Upper lobe of right lung (tissue), 1 donor: ENCODE measurements at regions not wholly inside any gene's neighbourhood (a gene's known extent, or its start where the extent isn't known, plus 50 kb on each side); places are given as distances from the start of the nearest gene placed in this dataset.

Source experiments
- ATAC-seq: fragments of 200-7000 bp; cut with Tn5 transposase; one replicate; pipeline ENCODE4 v1.9.1; 2020; ENCODE audit warnings: mild to moderate bottlenecking, moderate library complexity
- DNase-seq: peaks from one replicate; pipeline ENCODE4 v3.0.0-alpha.2; 2020
- H3K27ac ChIP-seq: fragments of 200-600 bp; one replicate; pipeline ENCODE4 v1.8.0; 2022
- H3K27me3 ChIP-seq: fragments of 200-600 bp; one replicate; pipeline ENCODE4 v1.8.0; 2022; ENCODE audit warnings: mild to moderate bottlenecking
- H3K36me3 ChIP-seq: fragments of 200-600 bp; one replicate; pipeline ENCODE4 v1.8.0; 2022
- H3K4me1 ChIP-seq: fragments of 200-600 bp; one replicate; pipeline ENCODE4 v1.8.0; 2022
- H3K4me3 ChIP-seq: fragments of 200-600 bp; one replicate; pipeline ENCODE4 v1.8.0; 2022; ENCODE audit warnings: mild to moderate bottlenecking
- H3K9me3 ChIP-seq: fragments of 200-600 bp; one replicate; pipeline ENCODE4 v1.8.0; 2022
- intact Hi-C: fragments of 100-400 bp; cut with DNase I; formaldehyde crosslinking; loops from one replicate; pipeline ENCODE4 v1.11.0; 2022
- TF ChIP-seq, protein P1 (sequence below): fragments of 200-600 bp; IDR thresholded peaks from one replicate; pipeline ENCODE4 v1.8.0; 2022; ENCODE audit warnings: antibody characterized with exemption
- donor health status: DM: no; HTN: yes; CAD: no; lungs with severe emphysema.

DNA sequence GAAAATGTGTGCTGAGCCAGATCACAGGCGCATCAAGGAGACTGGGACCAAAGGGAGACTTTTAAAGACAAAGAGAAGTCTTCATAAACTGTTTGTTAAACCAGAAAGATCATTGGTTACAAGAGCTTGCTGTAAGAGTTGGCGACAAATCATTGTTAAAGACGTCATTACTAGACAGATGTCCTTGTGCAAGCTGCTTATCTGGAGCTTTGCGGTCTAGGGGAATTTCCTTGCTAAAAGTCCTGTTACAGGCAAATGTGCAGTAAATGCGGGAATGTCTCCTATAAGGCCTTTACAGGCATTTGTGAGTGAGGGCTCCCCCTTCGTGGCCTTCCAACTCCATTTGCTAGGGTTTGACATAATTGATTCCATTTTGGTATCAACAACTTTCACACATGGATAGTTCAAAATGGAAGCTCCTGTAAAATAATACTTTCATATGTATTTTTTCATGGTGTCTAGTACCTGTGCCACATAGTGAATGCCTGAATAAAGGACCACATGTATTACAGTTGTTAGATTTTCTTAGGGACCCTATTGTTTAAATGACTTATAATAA, 362.4 kb downstream of the UTRN start:
- no peaks in the 10 kb centered on the region for H3K9me3 ChIP-seq
- intact Hi-C loops, result no loop called here
- H3K4me1 ChIP-seq, result no peaks in the 10 kb centered on the region
- no peak overlapping the region for H3K27ac ChIP-seq
- TF ChIP-seq, protein P1, sequence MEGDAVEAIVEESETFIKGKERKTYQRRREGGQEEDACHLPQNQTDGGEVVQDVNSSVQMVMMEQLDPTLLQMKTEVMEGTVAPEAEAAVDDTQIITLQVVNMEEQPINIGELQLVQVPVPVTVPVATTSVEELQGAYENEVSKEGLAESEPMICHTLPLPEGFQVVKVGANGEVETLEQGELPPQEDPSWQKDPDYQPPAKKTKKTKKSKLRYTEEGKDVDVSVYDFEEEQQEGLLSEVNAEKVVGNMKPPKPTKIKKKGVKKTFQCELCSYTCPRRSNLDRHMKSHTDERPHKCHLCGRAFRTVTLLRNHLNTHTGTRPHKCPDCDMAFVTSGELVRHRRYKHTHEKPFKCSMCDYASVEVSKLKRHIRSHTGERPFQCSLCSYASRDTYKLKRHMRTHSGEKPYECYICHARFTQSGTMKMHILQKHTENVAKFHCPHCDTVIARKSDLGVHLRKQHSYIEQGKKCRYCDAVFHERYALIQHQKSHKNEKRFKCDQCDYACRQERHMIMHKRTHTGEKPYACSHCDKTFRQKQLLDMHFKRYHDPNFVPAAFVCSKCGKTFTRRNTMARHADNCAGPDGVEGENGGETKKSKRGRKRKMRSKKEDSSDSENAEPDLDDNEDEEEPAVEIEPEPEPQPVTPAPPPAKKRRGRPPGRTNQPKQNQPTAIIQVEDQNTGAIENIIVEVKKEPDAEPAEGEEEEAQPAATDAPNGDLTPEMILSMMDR, result no peak
- no peak overlapping the region for H3K4me3 ChIP-seq
- DNase-seq (no peak), ATAC-seq (no peak)
- H3K36me3 ChIP-seq, result no peaks in the 10 kb centered on the region
- H3K27me3 ChIP-seq, result no peaks in the 10 kb centered on the region

DNA sequence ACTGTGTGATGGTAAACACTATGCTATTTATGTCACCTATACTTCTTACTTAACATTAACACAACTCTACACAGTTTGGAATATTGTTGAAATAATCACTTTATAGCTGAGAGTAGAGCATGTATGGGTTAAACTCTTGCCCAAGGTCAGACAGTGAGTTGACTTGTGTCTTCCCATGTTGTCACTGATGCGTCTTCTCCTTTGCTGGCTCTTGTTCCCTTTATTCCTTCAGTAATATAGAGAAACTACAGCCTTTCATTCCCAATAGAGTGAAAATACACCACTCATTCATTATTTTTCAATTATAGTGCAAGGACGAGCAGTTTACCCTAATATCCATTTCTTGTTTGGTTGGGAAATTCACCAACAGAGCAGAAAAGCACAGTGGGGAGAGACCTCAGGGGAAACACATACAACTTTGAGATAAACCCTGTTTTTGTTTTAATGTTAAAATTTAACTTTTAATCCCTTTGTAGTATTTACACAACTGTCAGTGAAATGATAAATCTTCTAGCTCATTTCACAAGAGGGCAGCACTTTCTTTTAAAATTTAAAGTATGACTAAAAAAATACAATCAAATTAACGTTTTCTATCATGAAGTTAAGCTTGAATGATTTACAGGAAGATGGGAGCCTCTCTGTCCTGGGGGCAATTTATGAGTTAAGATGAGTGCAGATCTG, 363.0 kb downstream of the UTRN start:
- intact Hi-C loops, result no loop called here
- TF ChIP-seq, protein P1, result no peak
- Histone ChIP-seq H3K36me3 (no peaks in the 10 kb centered on the region), H3K4me1 (no peaks in the 10 kb centered on the region), H3K9me3 (no peaks in the 10 kb centered on the region), H3K27me3 (no peaks in the 10 kb centered on the region), H3K4me3 (no peak overlapping the region), H3K27ac (no peak overlapping the region)
- DNase-seq (no peak), ATAC-seq (no peak)

DNA sequence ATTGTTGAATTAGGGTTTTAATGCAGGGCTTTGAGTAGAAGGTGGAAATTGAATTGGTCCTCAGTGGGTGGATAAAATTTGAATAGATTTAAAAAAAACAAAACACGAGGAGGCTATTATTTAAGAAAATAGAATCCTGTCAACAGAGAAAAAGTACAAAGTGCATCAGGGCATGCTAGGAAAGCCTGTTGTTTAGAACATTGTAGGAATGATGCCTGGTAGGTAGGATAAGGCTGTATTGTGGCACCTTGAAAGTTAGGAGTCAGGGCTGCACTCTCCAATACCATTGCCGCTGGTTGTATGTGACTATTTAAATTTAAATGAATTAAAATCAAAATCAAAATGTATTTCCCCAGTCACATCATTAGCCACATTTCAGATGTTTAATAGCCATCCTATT, 363.9 kb downstream of the UTRN start:
- TF ChIP-seq, protein P1, result no peak
- Histone ChIP-seq H3K9me3 (no peaks in the 10 kb centered on the region), H3K36me3 (no peaks in the 10 kb centered on the region), H3K27me3 (no peaks in the 10 kb centered on the region), H3K4me1 (peaks cover 2% of the 10 kb centered on the region), H3K27ac (no peak overlapping the region), H3K4me3 (no peak overlapping the region)
- ATAC-seq (no peak), DNase-seq (no peak)
- intact Hi-C loops, result no loop called here

DNA sequence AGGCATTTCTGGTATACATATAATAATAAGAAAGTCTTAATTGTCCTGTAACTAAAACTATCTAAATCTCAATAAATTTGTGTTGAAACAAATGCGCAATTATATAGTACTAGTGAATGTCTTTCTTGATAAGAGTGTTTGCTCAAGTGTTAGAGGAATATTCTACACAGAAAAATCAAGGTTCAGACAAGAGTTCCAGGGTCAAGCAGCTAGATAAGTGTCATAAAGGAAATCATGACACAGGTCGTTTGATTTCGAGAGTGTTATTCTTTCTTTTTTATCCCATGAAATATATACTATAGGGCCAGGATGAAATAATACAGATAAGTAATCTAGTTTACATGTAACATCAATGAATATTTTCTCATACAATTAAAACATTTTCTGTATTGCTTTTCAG, 366.1 kb downstream of the UTRN start:
- Histone ChIP-seq H3K36me3 (no peaks in the 10 kb centered on the region), H3K4me1 (peaks cover 9% of the 10 kb centered on the region), H3K27me3 (no peaks in the 10 kb centered on the region), H3K27ac (no peak overlapping the region), H3K9me3 (no peaks in the 10 kb centered on the region), H3K4me3 (no peak overlapping the region)
- no peak for ATAC-seq
- intact Hi-C loops, result no loop called here
- DNase-seq, result no peak
- TF ChIP-seq, protein P1, result no peak

DNA sequence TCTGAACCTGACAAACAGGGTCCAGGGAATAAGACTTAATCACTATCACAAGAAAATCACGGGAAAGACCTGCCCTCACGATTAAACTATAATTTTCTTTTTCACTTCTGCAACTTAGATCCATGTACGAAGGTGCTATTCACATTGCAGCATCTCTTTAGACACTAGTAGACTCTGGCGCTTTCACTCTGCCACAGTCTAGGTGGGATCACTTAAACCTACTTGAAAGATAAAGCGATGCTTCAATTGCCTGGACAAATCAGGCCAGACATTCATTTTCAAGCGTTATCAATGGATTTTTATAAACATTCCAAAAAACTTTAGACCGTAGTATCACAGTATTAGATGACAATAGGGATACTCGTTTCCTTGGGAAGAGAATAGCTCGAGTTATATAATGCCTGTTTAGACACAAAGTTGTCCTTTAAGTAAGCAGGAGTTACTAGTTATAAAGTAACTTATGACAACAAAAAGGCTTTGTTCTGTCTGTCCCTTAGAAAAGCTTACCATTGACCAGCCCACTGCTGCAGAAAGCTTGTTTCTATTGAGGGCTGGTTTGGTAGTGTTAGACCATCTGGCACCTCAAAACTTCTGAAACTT, 367.3 kb downstream of the UTRN start:
- ATAC-seq (no peak), DNase-seq (no peak)
- intact Hi-C loops, result no loop called here
- Histone ChIP-seq H3K27me3 (no peaks in the 10 kb centered on the region), H3K27ac (no peak overlapping the region), H3K4me1 (peaks cover 9% of the 10 kb centered on the region), H3K9me3 (no peaks in the 10 kb centered on the region), H3K36me3 (no peaks in the 10 kb centered on the region), H3K4me3 (no peak overlapping the region)
- TF ChIP-seq, protein P1, result no peak
